HG03045 (cell line): ENCODE measurements at regions not wholly inside any gene's neighbourhood (a gene's known extent, or its start where the extent isn't known, plus 50 kb on each side); places are given as distances from the start of the nearest gene placed in this dataset.

Experiments
- ATAC-seq: cut with Tn5 transposase; IDR thresholded peaks from one replicate; pipeline ENCODE4 v1.9.1; 2021; ENCODE audit warnings: mild to moderate bottlenecking, moderate library complexity; ENCODE audit not compliant: unreplicated experiment

DNA sequence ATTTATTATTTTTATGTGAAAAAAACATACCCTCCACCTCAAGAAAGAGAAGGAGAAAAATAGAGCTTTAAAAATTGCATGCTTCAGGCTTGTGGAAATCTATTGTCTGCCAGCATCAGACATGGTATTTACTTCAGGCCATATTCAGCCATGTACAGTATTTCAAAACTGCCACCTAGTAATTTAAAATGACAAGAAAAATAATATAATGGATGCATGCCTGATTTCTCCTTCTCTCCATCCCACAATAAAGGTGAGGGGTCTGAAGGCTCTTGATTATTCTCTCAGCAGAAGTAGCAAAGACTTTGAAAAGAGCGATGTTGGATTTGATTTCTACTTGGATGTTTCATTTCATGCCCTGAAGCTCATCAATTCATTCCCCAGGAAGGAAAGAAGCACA is 250.7 kb downstream of the TBC1D4 start:
- no peak for ATAC-seq

DNA sequence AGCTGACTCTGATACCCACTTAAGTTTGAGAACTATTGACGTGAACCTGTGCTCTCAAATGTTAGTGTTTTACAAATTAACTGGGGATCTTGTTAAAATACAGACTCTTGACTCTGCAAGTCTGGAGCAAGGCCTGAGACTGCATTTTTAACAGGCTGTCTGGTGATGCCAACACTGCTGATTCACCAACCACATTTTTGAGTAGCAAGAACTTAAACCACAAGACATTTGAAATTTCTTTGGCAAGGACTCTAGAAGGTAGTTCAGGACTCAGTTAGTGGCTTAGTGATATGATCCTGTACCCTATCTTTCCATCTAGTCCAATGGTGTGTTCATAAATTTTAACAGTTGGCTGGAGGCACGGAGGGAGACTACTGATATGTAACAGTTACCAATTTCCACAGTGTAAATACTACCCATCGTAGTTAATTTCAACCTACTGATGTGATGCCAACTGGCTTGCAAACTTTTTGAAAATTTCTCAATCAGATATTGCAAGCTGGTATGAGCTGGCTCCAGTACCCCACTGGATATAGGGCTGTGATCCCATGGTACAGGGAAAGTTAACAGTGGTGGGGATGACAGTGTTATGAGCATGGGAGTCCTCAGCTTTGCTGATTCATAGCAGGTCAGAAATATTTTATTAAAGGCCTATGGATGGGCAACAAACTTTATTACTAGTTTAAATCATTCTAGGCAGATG is 255.1 kb downstream of the TBC1D4 start:
- ATAC-seq: no peak

GRCh38 chr13:75226092-75226491 is 255.9 kb downstream of the TBC1D4 start:
- no peak for ATAC-seq

DNA sequence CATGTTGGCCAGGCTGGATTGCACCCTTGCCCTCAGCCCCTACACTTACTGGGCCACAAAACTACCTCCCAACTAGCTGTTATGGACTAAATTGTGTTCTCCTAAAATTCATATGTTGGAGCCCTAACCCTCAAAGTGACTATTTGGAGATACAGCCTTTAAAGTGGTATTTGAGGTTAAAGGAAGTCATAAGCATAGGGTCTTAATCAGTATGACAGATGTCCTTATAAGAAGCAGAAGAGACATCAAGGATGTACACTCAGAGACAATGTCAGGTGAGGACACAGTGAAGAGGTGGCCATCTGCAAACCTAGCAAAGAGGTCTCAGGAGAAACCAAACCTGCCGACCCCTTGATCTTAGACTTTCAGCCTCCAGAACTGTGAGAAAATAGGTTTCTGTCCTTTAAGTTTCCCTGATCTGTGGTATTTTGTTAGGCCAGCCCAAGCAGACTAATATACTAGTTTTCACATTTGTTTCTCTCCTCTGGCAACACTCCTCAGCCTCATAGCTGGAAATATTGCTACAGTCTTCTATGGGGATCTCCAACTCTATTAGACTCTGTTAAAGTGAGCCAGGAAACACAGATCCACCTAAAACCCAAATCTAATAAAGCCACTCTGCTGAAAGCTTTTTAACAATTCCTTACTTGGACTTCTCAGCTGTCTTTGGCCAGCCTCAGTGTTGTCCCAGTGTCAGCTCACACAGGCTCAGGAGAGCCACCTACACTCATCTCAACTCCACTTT is 256.5 kb downstream of the TBC1D4 start:
- ATAC-seq: no peak

DNA sequence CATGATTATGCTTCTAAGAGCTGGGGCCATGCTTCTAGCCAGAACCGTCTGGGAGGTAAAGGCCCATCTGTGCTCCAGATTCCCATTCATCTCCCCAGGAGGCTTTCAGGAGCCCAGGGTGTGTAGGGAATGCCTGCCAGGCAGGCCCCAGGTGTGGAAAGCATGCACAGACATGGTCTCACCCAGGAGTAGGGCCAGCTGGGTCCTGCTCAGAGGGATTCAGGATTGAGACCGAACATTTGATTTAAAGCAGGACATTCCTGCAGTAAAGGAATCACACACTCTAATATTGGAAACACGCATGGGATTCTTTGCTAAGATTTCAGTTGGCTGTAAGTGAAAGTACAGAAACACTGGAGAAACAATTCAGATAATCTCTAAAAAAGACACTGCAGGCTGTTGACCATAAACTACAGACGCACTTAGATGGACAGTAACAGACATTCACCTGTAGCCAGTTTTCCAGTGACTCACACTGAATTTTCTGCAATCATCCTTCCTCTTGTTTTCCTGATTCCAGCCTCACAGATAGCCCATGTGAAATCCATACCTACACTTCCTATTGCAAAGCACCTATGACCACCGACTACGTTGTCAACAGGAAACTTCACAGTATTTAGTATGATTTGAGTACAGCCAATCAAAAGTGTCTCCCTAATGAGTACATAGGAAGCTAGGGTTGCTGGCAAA is 257.8 kb downstream of the TBC1D4 start:
- no peak for ATAC-seq

GRCh38 chr13:75222031-75222430 is 259.9 kb downstream of the TBC1D4 start:
- ATAC-seq: no peak

- no peak for ATAC-seq
Measured at GRCh38 chr13:75220861-75221260, 261.1 kb downstream of the TBC1D4 start.

DNA sequence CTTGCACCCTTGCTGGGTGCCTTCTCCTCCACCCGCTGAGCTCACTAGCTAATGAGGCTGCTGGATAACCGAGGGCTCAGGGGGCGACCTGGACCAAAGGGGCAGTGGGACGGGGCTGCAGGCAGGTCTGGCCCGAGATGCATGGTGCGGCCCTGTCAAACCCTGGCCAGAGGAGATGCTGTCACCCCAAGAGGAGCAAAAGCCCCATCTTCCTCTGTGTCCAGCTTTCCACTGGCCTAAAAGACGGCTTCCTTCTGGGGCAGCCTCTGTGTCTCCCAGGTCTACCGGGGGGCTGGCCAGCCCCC is 261.8 kb downstream of the TBC1D4 start:
- ATAC-seq: no peak

DNA sequence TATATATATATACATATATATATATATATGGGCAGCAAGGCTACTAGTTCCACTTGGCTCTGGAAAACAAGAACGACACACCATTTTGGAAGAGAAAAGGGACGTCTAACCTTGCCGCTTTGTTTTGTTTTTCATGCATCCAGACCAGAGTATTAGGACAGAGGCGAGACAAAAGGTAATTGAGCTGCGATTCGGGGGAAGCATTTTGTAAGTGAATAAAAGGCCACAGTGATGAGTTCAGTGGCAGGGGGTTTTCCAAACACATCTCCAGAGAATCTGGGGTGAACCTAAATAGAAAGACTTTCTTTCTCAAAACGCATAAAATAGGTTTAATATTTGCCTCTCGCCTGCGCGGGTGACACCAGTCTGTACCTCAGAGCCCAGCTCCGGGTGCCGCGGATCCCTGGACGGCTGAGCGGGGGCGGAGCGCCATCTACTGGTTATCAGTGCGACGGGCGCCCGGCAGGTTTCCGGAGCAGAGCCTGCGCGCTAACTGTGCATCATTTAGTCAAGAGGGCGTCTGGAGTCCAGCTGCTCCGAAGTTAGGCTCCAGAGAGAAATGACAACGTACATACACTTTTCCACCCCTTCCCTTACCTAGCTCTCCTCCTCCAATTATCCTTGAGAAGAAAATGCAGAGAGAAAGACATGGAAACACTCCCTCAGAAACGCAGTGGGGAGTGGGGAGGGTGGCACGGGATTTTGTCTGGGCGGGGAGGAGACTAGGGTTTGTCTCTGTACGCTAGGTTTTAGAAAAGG is 262.3 kb downstream of the TBC1D4 start:
- peak; percentile 95 for ATAC-seq

- no peak for ATAC-seq
Measured at GRCh38 chr13:75217949-75218348, 264.0 kb downstream of the TBC1D4 start.

DNA sequence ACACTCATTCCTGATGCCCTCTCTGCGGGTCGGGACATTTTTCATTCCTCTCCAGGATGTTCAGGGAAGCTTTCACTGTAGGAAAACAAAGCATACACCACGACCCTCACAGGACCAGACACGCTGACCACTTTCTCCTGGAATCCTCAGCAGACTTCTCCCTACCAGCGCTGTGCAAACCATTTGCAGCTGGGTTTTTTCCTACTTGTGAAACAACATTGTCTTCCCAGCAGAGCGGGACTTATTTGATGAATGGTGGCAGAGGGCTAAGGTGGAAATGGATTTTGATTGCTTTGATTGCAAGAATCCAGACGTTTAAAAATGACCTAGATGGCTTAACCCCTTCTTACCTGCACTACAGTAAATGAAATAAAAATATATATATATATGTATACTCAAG is 265.9 kb downstream of the TBC1D4 start:
- no peak for ATAC-seq

GRCh38 chr13:75214846-75215245 is 267.1 kb downstream of the TBC1D4 start:
- ATAC-seq: no peak

DNA sequence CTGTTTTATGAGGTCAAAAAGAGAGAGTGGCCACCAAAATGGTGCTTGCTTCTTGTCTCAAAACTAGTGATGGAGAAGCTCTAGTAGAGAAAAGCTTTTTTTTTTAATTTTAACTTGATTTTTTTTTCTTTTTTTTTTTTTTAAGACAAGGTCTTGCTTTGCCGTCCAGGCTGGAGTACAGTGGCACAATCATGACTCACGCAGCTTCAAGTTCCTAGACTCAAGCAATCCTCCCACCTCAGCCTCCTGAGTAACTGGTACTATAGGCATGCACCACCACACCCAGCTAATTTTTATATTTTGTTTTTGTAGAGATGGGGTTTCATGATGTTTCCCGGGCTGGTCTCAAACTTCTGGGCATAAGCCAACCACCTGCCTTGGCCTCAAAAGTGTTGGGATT is 279.0 kb downstream of the TBC1D4 start:
- no peak for ATAC-seq

DNA sequence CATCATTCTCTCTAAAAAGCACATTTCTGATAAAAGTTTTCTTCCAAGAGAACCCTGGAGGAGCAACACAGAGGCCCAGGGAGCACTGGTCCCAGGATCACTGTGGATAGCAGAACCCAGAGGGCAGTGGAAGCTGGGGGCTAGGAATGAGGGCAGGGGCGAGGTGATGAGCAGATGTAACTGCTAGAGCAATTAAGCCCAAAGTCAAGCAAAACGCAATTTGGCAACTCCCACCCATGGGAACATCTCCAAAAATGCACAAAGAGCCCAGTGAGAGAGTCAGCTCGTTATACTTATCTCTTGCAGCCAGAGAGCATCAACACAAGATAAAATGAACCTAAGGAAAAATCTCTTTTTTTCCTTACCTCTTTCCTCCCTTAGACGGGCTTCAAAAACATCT is 284.2 kb downstream of the TBC1D4 start:
- no peak for ATAC-seq

DNA sequence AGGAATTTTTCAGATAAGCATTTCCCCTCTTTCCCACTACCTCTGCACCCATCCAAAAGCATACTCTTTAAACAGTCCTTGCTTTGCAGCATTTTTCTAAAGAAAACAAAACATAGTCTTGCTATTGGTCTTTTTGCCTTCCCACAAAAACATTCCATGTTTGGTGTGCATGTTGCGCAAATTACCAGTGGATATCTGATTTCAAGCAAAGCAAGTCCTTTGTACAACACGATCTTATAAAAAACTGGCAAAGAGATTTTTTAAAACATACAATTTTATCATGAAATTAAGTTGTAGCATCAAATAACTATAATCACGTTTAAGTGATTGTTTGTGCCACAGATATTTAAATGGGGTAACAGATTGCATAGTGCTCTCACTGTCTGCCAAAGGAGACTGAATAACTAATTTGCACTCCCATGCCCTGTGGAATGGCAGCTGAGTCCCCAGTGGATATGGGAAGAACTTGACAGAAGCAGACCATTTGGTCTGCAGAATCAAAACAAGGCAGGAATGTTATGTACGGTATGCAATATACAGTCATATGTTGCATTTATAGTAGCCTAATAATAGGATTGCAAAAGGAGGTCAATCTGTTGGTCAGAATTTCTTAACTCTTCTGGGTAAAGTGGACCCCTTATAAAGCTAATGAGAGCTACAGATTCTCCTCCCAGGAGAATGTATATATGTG is 285.7 kb downstream of the TBC1D4 start:
- ATAC-seq: no peak

DNA sequence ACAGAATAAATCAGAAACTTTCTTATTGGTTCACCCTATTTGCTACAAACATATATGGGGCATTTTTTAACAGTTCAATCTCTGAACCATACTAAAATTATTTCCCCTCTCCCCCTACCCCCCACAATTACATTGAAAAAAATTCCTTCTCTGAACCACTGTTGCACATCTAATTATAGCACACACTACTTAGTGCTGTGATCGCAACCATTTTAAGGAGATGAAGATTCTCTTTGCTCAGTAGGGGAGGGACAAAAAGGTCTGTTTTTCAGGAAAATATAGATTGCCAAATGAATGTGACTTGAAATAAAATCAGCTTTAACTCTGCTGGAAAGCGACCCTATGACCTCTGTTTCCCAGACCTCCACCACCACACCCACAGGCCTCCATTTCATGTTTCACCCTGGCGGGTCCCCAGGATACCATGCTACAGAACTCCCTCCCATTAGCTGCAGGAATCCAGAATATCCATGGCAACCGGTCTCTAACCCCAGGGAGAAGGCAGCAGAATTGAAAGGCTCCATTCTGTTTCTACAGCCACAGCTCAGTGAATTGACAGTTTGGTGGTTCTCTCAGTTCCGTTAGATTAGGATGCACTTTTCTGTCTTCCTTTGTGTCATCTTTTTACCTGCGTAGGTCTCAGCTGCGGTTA is 286.3 kb downstream of the TBC1D4 start:
- ATAC-seq: no peak

DNA sequence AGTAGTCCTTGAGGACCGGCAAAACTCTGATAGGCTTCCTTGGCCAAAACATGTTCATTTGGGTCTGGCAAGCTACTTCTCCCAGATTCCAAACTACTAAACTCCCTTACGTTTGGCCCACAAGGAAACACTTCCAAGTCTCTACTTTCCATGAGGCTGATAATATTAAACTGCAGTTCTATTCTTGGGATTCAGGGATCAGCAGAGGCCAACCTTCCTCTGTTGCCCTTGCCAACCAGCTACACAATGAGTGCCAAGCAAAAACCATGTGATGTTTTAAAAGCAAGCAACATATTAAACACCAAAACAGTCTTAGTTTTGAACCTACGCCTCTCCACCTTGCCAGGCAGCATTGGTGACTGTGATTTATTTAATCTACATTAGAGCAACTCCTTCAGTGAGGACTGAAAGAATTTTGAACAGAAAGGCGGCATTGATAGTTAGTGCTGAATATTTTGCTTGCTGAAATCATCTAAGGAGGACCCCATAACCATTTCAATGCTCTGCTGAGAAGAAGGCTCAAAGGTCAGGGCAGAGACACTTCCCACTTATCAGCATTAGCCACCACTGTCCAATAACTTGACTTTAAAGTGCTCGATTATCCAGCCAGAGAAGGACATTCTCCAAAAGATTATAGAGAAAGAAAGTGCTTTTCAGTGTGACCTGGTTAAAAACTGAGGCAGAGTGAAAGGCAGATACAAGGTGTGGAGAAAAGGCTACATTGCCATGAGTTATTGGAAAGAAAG is 287.1 kb downstream of the TBC1D4 start:
- ATAC-seq: no peak

GRCh38 chr13:75186379-75186778 is 295.6 kb downstream of the TBC1D4 start:
- ATAC-seq: no peak

- ATAC-seq: no peak
Measured at GRCh38 chr13:75181906-75182305, 300.1 kb downstream of the TBC1D4 start.
